Panc1 (cell line): ENCODE measurements at regions not wholly inside any gene's neighbourhood (a gene's known extent, or its start where the extent isn't known, plus 50 kb on each side); places are given as distances from the start of the nearest gene placed in this dataset.

ENCODE experiments used
- CTCF ChIP-seq: fragments of 450-650 bp; IDR thresholded peaks from 2 replicates; pipeline ENCODE4 v1.5.1; 2017; ENCODE audit warnings: mild to moderate bottlenecking
- POLR2AphosphoS5 ChIP-seq: IDR thresholded peaks from 2 replicates; pipeline ENCODE4 v1.6.1; 2012; ENCODE audit warnings: mild to moderate bottlenecking, low read depth, low read length, moderate library complexity
- REST ChIP-seq, 2 experiments: IDR thresholded peaks; 2 replicates each; pipeline ENCODE4 v1.6.1; 2011 to 2012; ENCODE audit warnings: low read depth in 2 of 2, control low read depth in 1 of 2, low read length in 1 of 2, mild to moderate bottlenecking in 1 of 2, moderate library complexity in 1 of 2; ENCODE audit not compliant: insufficient read depth in 1 of 2
- TCF7L2 ChIP-seq: IDR thresholded peaks from 2 replicates; pipeline ENCODE4 v1.6.1; 2011; ENCODE audit warnings: mild to moderate bottlenecking, low read depth, low read length, inconsistent platforms

GRCh38 chr14:97539884-97540283, 742.7 kb downstream of the VRK1 start:
- no peak for TF ChIP-seq REST (IDR thresholded peaks at IDR 0.05; ENCODE audit: insufficient read depth in 1 of 2, low read depth in 2 of 2, low read length in 1 of 2)
- no peak for TF ChIP-seq CTCF
- no peak for TF ChIP-seq POLR2AphosphoS5
- no peak for TF ChIP-seq TCF7L2
